Right lobe of liver (tissue), 6 donors: ENCODE measurements at regions not wholly inside any gene's neighbourhood (a gene's known extent, or its start where the extent isn't known, plus 50 kb on each side); places are given as distances from the start of the nearest gene placed in this dataset.

Experiments used
- ATAC-seq, 4 donors: fragments of 200-7000 bp; cut with Tn5 transposase; one replicate each; pipeline ENCODE4 v1.9.1; 2020; ENCODE audit warnings: mild to moderate bottlenecking in 4 of 4, moderate library complexity in 4 of 4
- DNase-seq, 3 donors: peaks; one replicate each; pipeline ENCODE4 v3.0.0-alpha.2; 2020
- H3K27ac ChIP-seq, 3 donors: fragments of 200-600 bp; one replicate each; pipeline ENCODE4 v1.8.0; 2022
- H3K27me3 ChIP-seq, 2 donors: fragments of 200-600 bp; one replicate each; pipeline ENCODE4 v1.8.0; 2022
- H3K36me3 ChIP-seq, 4 donors: fragments of 200-600 bp; sonication (generic) in 1 of 4; one replicate each; pipeline versions ENCODE4 v1.5.1 to v1.8.0; 2017 to 2022; ENCODE audit warnings: control low read depth in 1 of 4
- H3K4me1 ChIP-seq, 4 donors: fragments of 200-600 bp; sonication (generic) in 1 of 4; one replicate each; pipeline versions ENCODE4 v1.5.1 to v1.8.0; 2017 to 2022; ENCODE audit warnings: control low read depth in 1 of 4
- H3K4me3 ChIP-seq, 3 donors: fragments of 200-600 bp; one replicate each; pipeline ENCODE4 v1.8.0; 2022
- H3K9me3 ChIP-seq, 4 donors: fragments of 200-600 bp; sonication (generic) in 1 of 4; one replicate each; pipeline versions ENCODE4 v1.5.1 to v1.8.0; 2017 to 2022; ENCODE audit warnings: control low read depth in 1 of 4
- CTCF ChIP-seq, 4 donors: fragments of 200-600 bp in 3 of 4; fragments of 450-650 bp in 1 of 4; IDR thresholded peaks; one replicate each; pipeline versions ENCODE4 v1.5.1 to v1.8.0; 2016 to 2022; ENCODE audit warnings: antibody characterized with exemption in 4 of 4, mild to moderate bottlenecking in 2 of 4
- POLR2A ChIP-seq: fragments of 450-650 bp; IDR thresholded peaks from one replicate; pipeline ENCODE4 v1.6.1; 2017; ENCODE audit warnings: antibody characterized with exemption, mild to moderate bottlenecking
- WGBS: methylation state at CpG from one replicate; pipeline ENCODE4 v1.1.6; 2018; ENCODE audit warnings: low coverage, low lambda C conversion rate; ENCODE audit not compliant: insufficient coverage; ENCODE audit errors: missing lambda C conversion rate; 5-methylcytosine and 5-hydroxymethylcytosine counted together
- intact Hi-C, 2 donors: fragments of 100-400 bp; cut with DNase I; formaldehyde crosslinking; loops; one replicate each; pipeline versions ENCODE4 v1.11.2 to v1.14.1; 2022
- donor health status: DM: no; HTN: yes; CAD: no.
- donor health status: DM: no; HTN: no; CAD: no.
- donor health status: DM: no; HTN: no; CAD: no.
- donor health status: DM: no; HTN: yes; CAD: no.
- donor health status: DM: no; HTN: yes; CAD: no.

DNA sequence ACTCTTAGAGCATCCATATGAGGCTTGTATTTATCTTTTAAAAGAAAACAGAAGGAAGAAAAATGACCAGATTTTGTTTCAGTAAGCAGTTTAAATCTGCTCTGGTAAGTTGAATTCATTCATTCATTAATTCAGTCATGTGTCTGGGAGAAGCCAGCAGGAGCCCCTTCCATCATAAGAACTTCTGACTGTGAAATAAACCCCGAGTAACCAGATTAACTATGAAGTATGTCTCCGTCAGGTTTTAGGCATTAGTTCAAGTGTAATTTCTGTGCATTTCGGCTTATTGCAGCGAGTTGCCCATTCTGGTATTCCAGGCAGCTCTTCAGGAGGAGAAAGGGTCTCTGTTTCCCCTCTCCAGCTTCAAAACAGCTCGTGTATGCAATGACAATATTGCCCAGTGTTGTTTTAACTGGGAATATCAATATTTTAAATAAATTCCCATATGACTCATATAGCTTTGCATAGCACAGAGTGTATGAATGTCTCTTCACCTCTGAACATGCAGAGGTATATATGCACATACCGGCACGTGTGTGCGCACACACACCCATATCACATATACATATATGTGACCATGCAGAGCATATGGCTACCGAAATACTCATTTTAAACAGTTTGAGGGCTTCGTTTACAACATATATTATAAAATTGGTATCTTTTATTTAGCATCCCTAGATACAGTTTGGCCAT is 255.3 kb downstream of the BCOR start:
- no peak overlapping the region for H3K4me3 ChIP-seq
- intact Hi-C loops: no loop called here
- H3K9me3 ChIP-seq: peaks cover 0 to 3% (median 0%) of the 10 kb centered on the region in 4 donors
- H3K27ac ChIP-seq: no peak overlapping the region
- no peaks in the 10 kb centered on the region for H3K27me3 ChIP-seq
- TF ChIP-seq CTCF (IDR thresholded peaks at IDR 0.05) (no peak), POLR2A (no peak)
- no peaks in the 10 kb centered on the region for H3K36me3 ChIP-seq
- DNase-seq (no peak), ATAC-seq (no peak)
- no peaks in the 10 kb centered on the region for H3K4me1 ChIP-seq
- WGBS: 59% methylated on average over 10 of the region's 10 CpGs

DNA sequence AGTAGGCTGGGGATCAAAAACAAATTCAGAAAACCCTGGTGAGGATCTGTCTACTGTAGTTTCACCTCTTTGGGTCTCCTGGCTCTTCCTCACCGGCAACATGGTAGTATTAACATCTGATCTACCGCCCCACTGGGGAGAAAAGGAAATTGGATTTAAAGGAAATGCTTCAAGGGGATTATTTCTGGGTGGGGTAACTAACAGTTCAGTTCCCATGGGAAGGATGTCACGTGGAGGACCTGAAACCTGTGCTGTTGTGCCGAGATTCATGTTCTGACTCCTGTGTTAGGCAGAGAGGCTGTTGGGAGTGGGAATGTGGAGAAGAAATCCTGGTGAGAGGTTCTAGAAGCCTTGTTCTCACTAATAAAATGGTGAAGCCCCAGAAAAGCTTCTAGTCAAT is 254.4 kb downstream of the BCOR start:
- Histone ChIP-seq H3K4me3 (no peak overlapping the region), H3K27ac (no peak overlapping the region), H3K27me3 (no peaks in the 10 kb centered on the region), H3K4me1 (no peaks in the 10 kb centered on the region), H3K36me3 (no peaks in the 10 kb centered on the region), H3K9me3 (peaks cover 0 to 3% (median 0%) of the 10 kb centered on the region in 4 donors)
- no peak for TF ChIP-seq CTCF (IDR thresholded peaks at IDR 0.05)
- TF ChIP-seq POLR2A: no peak
- no peak for DNase-seq
- no peak for ATAC-seq
- intact Hi-C loops: no loop called here
- 49% methylated on average over 4 of the region's 4 CpGs for WGBS

DNA sequence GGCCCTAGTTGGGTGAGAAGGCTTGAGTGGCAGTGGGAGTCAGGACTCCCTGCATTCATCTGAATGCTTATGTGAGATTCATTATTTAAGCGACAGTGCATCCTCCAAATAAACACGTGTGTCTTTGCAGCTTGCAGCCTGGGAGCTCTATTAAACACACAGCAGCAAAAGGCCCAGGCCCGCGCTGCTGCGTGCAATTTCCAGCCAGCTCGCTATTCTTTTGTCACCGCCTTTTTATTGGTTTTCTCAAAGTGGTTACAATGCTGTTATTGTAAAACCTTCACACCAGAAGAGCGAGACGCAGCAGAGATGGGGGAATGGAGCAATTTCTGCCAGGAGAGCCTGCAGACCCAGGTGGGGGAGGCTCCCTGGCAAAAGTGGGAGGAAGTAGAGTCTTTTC is 252.5 kb downstream of the BCOR start:
- Histone ChIP-seq H3K36me3 (no peaks in the 10 kb centered on the region), H3K4me3 (no peak overlapping the region), H3K27ac (no peak overlapping the region), H3K27me3 (no peaks in the 10 kb centered on the region), H3K9me3 (peaks cover 0 to 3% (median 0%) of the 10 kb centered on the region in 4 donors), H3K4me1 (no peaks in the 10 kb centered on the region)
- no peak for DNase-seq
- no peak for ATAC-seq
- 79% methylated on average over 8 of the region's 9 CpGs for whole genome bisulfite sequencing
- TF ChIP-seq CTCF (IDR thresholded peaks at IDR 0.05) (no peak), POLR2A (no peak)
- intact Hi-C loops: no loop called here

- TF ChIP-seq CTCF (IDR thresholded peaks at IDR 0.05) (no peak), POLR2A (no peak)
- DNase-seq: no peak
- no peak overlapping the region for H3K4me3 ChIP-seq
- intact Hi-C loops: no loop called here
- WGBS: 69% methylated on average over 3 of the region's 4 CpGs
- no peaks in the 10 kb centered on the region for H3K4me1 ChIP-seq
- no peaks in the 10 kb centered on the region for H3K27me3 ChIP-seq
- no peak for ATAC-seq
- peaks cover 0 to 3% (median 0%) of the 10 kb centered on the region in 4 donors for H3K9me3 ChIP-seq
- no peak overlapping the region for H3K27ac ChIP-seq
- H3K36me3 ChIP-seq: no peaks in the 10 kb centered on the region
These were observed 251.3 kb downstream of the BCOR start for GRCh38 chrX:39846460-39846859.

DNA sequence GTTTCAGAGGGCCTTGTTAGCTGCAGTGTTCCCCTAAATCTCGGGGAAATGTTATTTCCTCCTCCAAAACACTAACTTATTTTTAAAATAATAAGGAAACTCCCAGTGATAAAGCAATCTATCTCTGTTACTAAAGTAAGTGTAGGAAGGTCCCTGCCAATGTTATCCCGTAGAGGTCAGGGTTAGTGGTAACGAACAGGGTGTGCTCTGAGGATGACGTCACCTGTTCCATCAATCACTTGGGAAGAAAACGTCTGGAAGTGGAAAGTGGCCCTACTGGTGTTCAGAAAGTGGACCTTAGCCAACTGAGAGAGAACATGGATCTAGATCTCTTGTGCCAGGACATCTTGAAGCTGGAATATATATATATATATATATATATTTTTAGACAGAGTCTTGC is 249.5 kb downstream of the BCOR start:
- intact Hi-C loops: no loop called here
- DNase-seq (no peak), ATAC-seq (peak in 2 of 4 donors; percentile 43 to 53)
- no peak overlapping the region for H3K4me3 ChIP-seq
- H3K27me3 ChIP-seq: no peaks in the 10 kb centered on the region
- no peaks in the 10 kb centered on the region for H3K36me3 ChIP-seq
- H3K4me1 ChIP-seq: no peaks in the 10 kb centered on the region
- H3K27ac ChIP-seq: no peak overlapping the region
- H3K9me3 ChIP-seq: peaks cover 0 to 3% (median 0%) of the 10 kb centered on the region in 4 donors
- WGBS: 35% methylated on average over 5 of the region's 5 CpGs
- TF ChIP-seq POLR2A (no peak), CTCF (IDR thresholded peaks at IDR 0.05) (no peak)
